HepG2 (cell line): ENCODE measurements at regions not wholly inside any gene's neighbourhood (a gene's known extent, or its start where the extent isn't known, plus 50 kb on each side); places are given as distances from the start of the nearest gene placed in this dataset.
A peak's percentile ranks its signal among the peaks of the same experiment; 100 is the strongest.

Experiments used
- ATAC-seq: fragments of 200-7000 bp; cut with Tn5 transposase; 3 replicates; pipeline ENCODE4 v1.9.1; 2020; ENCODE audit warnings: mild to moderate bottlenecking, moderate library complexity
- BruUV-seq: library from RNA; stranded (reverse); fragments of 400-500 nt; replicated peaks from 2 replicates; lab custom pipeline; 2021; lab: Mats Ljungman, UMichigan
- CTCF ChIA-PET: fragments of 300-600 bp; formaldehyde crosslinking; extraction: SDS; loops from one replicate; lab custom pipeline; 2021; ENCODE audit warnings: low total read pairs, inconsistent platforms, low intra/inter-chr PET ratio; lab: Yijun Ruan, JAX
- POLR2A ChIA-PET: fragments of 350-600 bp; sonication (Branson Sonifier 250); formaldehyde crosslinking; loops from one replicate; lab custom pipeline; 2020; ENCODE audit warnings: antibody characterized with exemption, inconsistent platforms; lab: Yijun Ruan, JAX
- DNase-seq: peaks from one replicate; pipeline ENCODE4 v3.0.0-alpha.2; 2015; ENCODE audit warnings: low spot score
- FAIRE-seq: peaks from 3 replicates; lab custom pipeline; 2011; peaks lifted over from hg19 to GRCh38; lab: Jason Lieb, UNC
- H2AFZ ChIP-seq: one replicate; pipeline ENCODE4 v1.6.1; 2011; ENCODE audit warnings: low read length, inconsistent platforms
- H3K27ac ChIP-seq: fragments of 300-600 bp; 3 replicates; pipeline ENCODE4 v1.8.0; 2011; ENCODE audit warnings: mixed run types, mild to moderate bottlenecking, mixed read lengths, low read length, inconsistent platforms; ENCODE audit not compliant: insufficient read depth; ENCODE audit errors: extremely low read length
- H3K27me3 ChIP-seq, 2 experiments: fragments of 200-600 bp in 1 of 2; 2 replicates in 1 of 2; 3 replicates in 1 of 2; pipeline versions ENCODE4 v1.6.0 to v1.8.0; 2011; ENCODE audit warnings: low read length in 2 of 2, mild to moderate bottlenecking in 2 of 2, moderate library complexity in 2 of 2, inconsistent platforms in 1 of 2; ENCODE audit not compliant: insufficient read depth in 2 of 2, control insufficient read depth in 1 of 2
- H3K36me3 ChIP-seq, 2 experiments: fragments of 200-600 bp in 1 of 2; replicated peaks in 1 of 2; 2 replicates in 1 of 2; 3 replicates in 1 of 2; pipeline versions ENCODE4 v1.5.1 to v1.8.0; 2011; ENCODE audit warnings: low read length in 2 of 2, inconsistent platforms in 1 of 2; ENCODE audit not compliant: insufficient read depth in 2 of 2, control insufficient read depth in 1 of 2
- H3K4me1 ChIP-seq: 2 replicates; pipeline ENCODE4 v1.5.1; 2012; ENCODE audit warnings: low read length, inconsistent platforms; ENCODE audit not compliant: insufficient read depth
- H3K4me2 ChIP-seq: 2 replicates; pipeline ENCODE4 v1.6.0; 2011; ENCODE audit warnings: low read depth, low read length, inconsistent platforms
- H3K4me3 ChIP-seq, 3 experiments: fragments of 200-600 bp in 1 of 3; sonication (generic), shearing (Covaris generic) in 1 of 3; replicated peaks in 1 of 3; 2 replicates each; pipeline ENCODE4 v1.5.1; 2011 to 2016; ENCODE audit warnings: low read length in 3 of 3, inconsistent platforms in 2 of 3, low read depth in 2 of 3, mild to moderate bottlenecking in 2 of 3, control low read depth in 1 of 3, mixed read lengths in 1 of 3; ENCODE audit not compliant: insufficient read depth in 1 of 3
- H3K79me2 ChIP-seq: one replicate; pipeline ENCODE4 v1.6.1; 2011; ENCODE audit warnings: low read length, inconsistent platforms; ENCODE audit not compliant: insufficient read depth
- H3K9ac ChIP-seq: 2 replicates; pipeline ENCODE4 v1.6.0; 2011; ENCODE audit warnings: mild to moderate bottlenecking, low read depth, low read length, inconsistent platforms; ENCODE audit not compliant: insufficient read depth
- H3K9me3 ChIP-seq: 2 replicates; pipeline ENCODE4 v1.5.1; 2012; ENCODE audit warnings: mild to moderate bottlenecking, low read length
- H4K20me1 ChIP-seq: 2 replicates; pipeline ENCODE4 v1.6.0; 2011; ENCODE audit warnings: inconsistent platforms, mild to moderate bottlenecking, low read length, moderate library complexity; ENCODE audit not compliant: insufficient read depth
- ARNT2 ChIP-seq: sonication (generic); formaldehyde crosslinking; IDR thresholded peaks from 2 replicates; pipeline ENCODE4 v1.8.0; 2022; ENCODE audit warnings: mild to moderate bottlenecking, low read depth, missing genetic modification reagents, moderate library complexity
- ATF3 ChIP-seq: sonication (generic); formaldehyde crosslinking; IDR thresholded peaks from 2 replicates; pipeline ENCODE4 v1.4.0; 2020; ENCODE audit warnings: missing genetic modification reagents
- CENPBD1 ChIP-seq: sonication (generic); formaldehyde crosslinking; IDR thresholded peaks from 2 replicates; pipeline ENCODE4 v1.8.0; 2022; ENCODE audit warnings: missing genetic modification reagents, low read depth, mild to moderate bottlenecking, borderline replicate concordance
- CSRNP1 ChIP-seq: sonication (generic); formaldehyde crosslinking; IDR thresholded peaks from 2 replicates; pipeline ENCODE4 v1.8.1; 2023; ENCODE audit warnings: mild to moderate bottlenecking, missing genetic modification reagents
- GABPA ChIP-seq, 2 experiments: IDR thresholded peaks; 2 replicates each; pipeline ENCODE4 v1.6.1; 2011 to 2016; ENCODE audit warnings: low read depth in 2 of 2, low read length in 1 of 2, missing biosample characterization in 1 of 2, missing genetic modification characterization in 1 of 2
- MED1 ChIP-seq: sonication (generic); formaldehyde crosslinking; IDR thresholded peaks from 2 replicates; pipeline ENCODE4 v1.4.0; 2020; ENCODE audit warnings: missing genetic modification reagents
- NFKBIZ ChIP-seq: IDR thresholded peaks from 2 replicates; pipeline ENCODE4 v1.6.1; 2018; ENCODE audit warnings: missing genetic modification reagents, missing compliant biosample characterization
- SUZ12 ChIP-seq: fragments of 150-350 bp; IDR thresholded peaks from 2 replicates; pipeline ENCODE4 v1.6.1; 2014; ENCODE audit warnings: low read depth, low read length
- U2AF1 ChIP-seq: fragments of 200-400 bp; formaldehyde crosslinking; optimal IDR thresholded peaks from 2 replicates; pipeline ENCODE3; 2017; ENCODE audit warnings: mild to moderate bottlenecking, low read depth, low read length
- ZBTB26 ChIP-seq: IDR thresholded peaks from 2 replicates; pipeline ENCODE4 v1.6.1; 2016; ENCODE audit warnings: missing compliant biosample characterization, missing genetic modification reagents, borderline replicate concordance
- ZHX1 ChIP-seq: sonication (generic); formaldehyde crosslinking; IDR thresholded peaks from 2 replicates; pipeline ENCODE4 v1.8.1; 2022; ENCODE audit warnings: low read depth, mild to moderate bottlenecking, missing genetic modification reagents
- ZNF160 ChIP-seq: sonication (generic); formaldehyde crosslinking; IDR thresholded peaks from 2 replicates; pipeline ENCODE4 v1.8.0; 2022; ENCODE audit warnings: mild to moderate bottlenecking, inconsistent platforms, missing genetic modification reagents
- ZNF501 ChIP-seq: sonication (generic); formaldehyde crosslinking; IDR thresholded peaks from 2 replicates; pipeline ENCODE4 v1.5.1; 2020; ENCODE audit warnings: mild to moderate bottlenecking, moderate library complexity, missing genetic modification reagents
- ZNF672 ChIP-seq: sonication (generic); formaldehyde crosslinking; IDR thresholded peaks from 2 replicates; pipeline ENCODE4 v1.8.1; 2022; ENCODE audit warnings: missing genetic modification reagents
- ZNF775 ChIP-seq: sonication (generic); formaldehyde crosslinking; IDR thresholded peaks from 2 replicates; pipeline ENCODE4 v1.4.0; 2020; ENCODE audit warnings: missing genetic modification reagents, mild to moderate bottlenecking, moderate library complexity, borderline replicate concordance
- ZSCAN29 ChIP-seq: sonication (generic); formaldehyde crosslinking; conservative IDR thresholded peaks from 2 replicates; pipeline ENCODE4 v1.4.0; 2020; ENCODE audit warnings: mild to moderate bottlenecking, missing genetic modification reagents
- WGBS: methylation state at CpG from one replicate; pipeline ENCODE4 v1.1.6; 2017; ENCODE audit warnings: low lambda C conversion rate; 5-methylcytosine and 5-hydroxymethylcytosine counted together
- in situ Hi-C: cut with HindIII; loops from 2 replicates; pipeline ENCODE4 v1.10.0; 2017; ENCODE audit warnings: low pct_unique_long_range_greater_than_20kb; ENCODE audit not compliant: extremely low pct_ligation_motif_present
- intact Hi-C: fragments of 100-400 bp; cut with micrococcal nuclease; formaldehyde crosslinking; loops from one replicate; pipeline ENCODE4 v1.10.0; 2022; ENCODE audit not compliant: unreplicated experiment

GRCh38 chr6:3913077-3913957, 64.1 kb downstream of the FAM50B start:
- H3K4me3 ChIP-seq = peak overlapping the region in 2 of 3 experiments; percentile 4 to 34; a peak in 2 of 6 replicates
- peak overlapping the region; percentile 94 for H3K27ac ChIP-seq
- peaks cover 13% of the 10 kb centered on the region for H3K79me2 ChIP-seq
- ATAC-seq = peak; percentile 84
- CTCF ChIA-PET = interaction anchor here (1.2 kb wide), 2 partner anchors 20 to 165 kb away, joined by 3 to 4 read pairs; no protein-coding TSS in a partner anchor
- no peaks in the 10 kb centered on the region for H3K27me3 ChIP-seq
- H3K9me3 ChIP-seq = peaks cover 19% of the 10 kb centered on the region
- intact Hi-C loops = loop anchor here (1.0 kb wide), 2 partner anchors 20 to 73 kb away; no protein-coding TSS in a partner anchor
- no peaks in the 10 kb centered on the region for H4K20me1 ChIP-seq
- H3K36me3 ChIP-seq = no peaks in the 10 kb centered on the region
- peaks cover 76% of the 10 kb centered on the region for H3K4me1 ChIP-seq
- FAIRE-seq = peak; percentile 85
- H3K9ac ChIP-seq = peak overlapping the region; percentile 69
- peak overlapping the region; percentile 69 for H3K4me2 ChIP-seq
- POLR2A ChIA-PET = interaction anchor here (0.6 to 4.5 kb wide), 38 partner anchors 7 to 557 kb away, joined by 3 to 49 read pairs (median 9); partner anchors contain the start of genes FAM50B, PXDC1 and SLC22A23
- BruUV-seq = TSS peak; percentile 95
- DNase-seq = peak; percentile 99
- no peak overlapping the region for H2AFZ ChIP-seq
- in situ Hi-C loops = no loop called here
- 11% methylated on average over 6 of the region's 6 CpGs for WGBS
- TF ChIP-seq ZNF672 (CRISPR knock-in tag) (no peak), ARNT2 (no peak; the same call in 1 of the 2 replicates), U2AF1 (no peak), ZHX1 (CRISPR knock-in tag) (no peak), ZBTB26 (CRISPR knock-in tag) (no peak), CENPBD1 (CRISPR knock-in tag) (no peak), NFKBIZ (CRISPR knock-in tag) (peak; percentile 30; the same call in 1 of the 2 replicates), CSRNP1 (no peak), ATF3 (CRISPR knock-in tag) (peak; percentile 45; the same call in 1 of the 2 replicates), ZNF501 (CRISPR knock-in tag) (no peak), SUZ12 (no peak), ZNF160 (CRISPR knock-in tag) (no peak), GABPA (IDR thresholded peaks at IDR 0.05; ENCODE audit: low read depth, low read length) (no peak), GABPA (CRISPR knock-in tag; IDR thresholded peaks at IDR 0.05; ENCODE audit: low read depth) (peak; percentile 47; the same call in 1 of the 2 replicates), ZSCAN29 (no peak), ZNF775 (CRISPR knock-in tag) (no peak), MED1 (peak; percentile 92)
